Right lobe of liver (tissue), 4 donors: ENCODE measurements at regions not wholly inside any gene's neighbourhood (a gene's known extent, or its start where the extent isn't known, plus 50 kb on each side); places are given as distances from the start of the nearest gene placed in this dataset.
"Not testable (repeated sequence)": the region's sequence is repeated elsewhere in the genome, so short reads cannot be mapped to it uniquely, and the experiment has no call there.

ENCODE experiments used
- POLR2A ChIP-seq: fragments of 450-650 bp; IDR thresholded peaks from one replicate; pipeline ENCODE4 v1.6.1; 2017; ENCODE audit warnings: antibody characterized with exemption, mild to moderate bottlenecking
- TF ChIP-seq, protein P1 (sequence below), 4 donors: fragments of 200-600 bp in 3 of 4; fragments of 450-650 bp in 1 of 4; IDR thresholded peaks; one replicate each; pipeline versions ENCODE4 v1.5.1 to v1.8.0; 2016 to 2022; ENCODE audit warnings: antibody characterized with exemption in 4 of 4, mild to moderate bottlenecking in 2 of 4
- donor health status: DM: no; HTN: no; CAD: no.
- donor health status: DM: no; HTN: no; CAD: no.
- donor health status: DM: no; HTN: yes; CAD: no.

DNA sequence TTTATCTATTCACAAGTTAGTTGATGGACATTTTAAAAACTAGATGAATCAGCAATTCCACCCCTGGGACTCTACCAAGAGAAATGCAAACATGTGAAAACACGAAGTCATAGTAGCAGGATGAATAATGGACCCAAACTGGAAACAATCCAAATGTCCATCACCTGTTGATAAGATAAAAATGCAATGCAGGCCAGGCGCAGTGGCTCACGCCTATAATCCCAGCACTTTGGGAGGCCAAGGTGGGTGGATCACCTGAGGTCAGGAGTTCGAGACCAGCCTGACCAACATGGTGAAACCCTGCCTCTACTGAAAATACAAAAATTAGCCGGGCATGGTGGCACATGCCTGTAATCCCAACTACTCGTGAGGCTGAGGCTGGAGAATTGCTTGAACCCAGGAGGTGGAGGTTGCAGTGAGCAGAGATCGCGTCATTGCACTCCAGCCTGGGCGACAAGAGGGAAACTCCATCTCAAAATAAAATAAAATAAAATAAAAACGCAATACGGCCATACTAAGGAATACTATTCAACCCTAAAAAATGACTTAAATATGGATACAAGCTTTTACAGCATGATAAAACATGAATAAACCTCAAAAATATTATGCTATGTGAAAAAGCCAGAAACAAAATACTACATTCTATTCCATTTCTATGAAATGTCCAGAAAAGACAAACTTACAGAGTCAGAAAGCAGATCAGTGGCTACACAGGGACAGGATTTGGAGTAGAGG is 61.6 kb upstream of the BACH2 start:
- TF ChIP-seq, protein P1, sequence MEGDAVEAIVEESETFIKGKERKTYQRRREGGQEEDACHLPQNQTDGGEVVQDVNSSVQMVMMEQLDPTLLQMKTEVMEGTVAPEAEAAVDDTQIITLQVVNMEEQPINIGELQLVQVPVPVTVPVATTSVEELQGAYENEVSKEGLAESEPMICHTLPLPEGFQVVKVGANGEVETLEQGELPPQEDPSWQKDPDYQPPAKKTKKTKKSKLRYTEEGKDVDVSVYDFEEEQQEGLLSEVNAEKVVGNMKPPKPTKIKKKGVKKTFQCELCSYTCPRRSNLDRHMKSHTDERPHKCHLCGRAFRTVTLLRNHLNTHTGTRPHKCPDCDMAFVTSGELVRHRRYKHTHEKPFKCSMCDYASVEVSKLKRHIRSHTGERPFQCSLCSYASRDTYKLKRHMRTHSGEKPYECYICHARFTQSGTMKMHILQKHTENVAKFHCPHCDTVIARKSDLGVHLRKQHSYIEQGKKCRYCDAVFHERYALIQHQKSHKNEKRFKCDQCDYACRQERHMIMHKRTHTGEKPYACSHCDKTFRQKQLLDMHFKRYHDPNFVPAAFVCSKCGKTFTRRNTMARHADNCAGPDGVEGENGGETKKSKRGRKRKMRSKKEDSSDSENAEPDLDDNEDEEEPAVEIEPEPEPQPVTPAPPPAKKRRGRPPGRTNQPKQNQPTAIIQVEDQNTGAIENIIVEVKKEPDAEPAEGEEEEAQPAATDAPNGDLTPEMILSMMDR (IDR thresholded peaks at IDR 0.05), result not testable (repeated sequence)
- TF ChIP-seq POLR2A, result not testable (repeated sequence)
